ENCODE measurements at regions not wholly inside any gene's neighbourhood (a gene's known extent, or its start where the extent isn't known, plus 50 kb on each side); places are given as distances from the start of the nearest gene placed in this dataset.

- no peaks in the 10 kb centered on the region for H3K4me1 ChIP-seq (ENCODE audit: control insufficient read depth, extremely low read depth, insufficient read depth, low read length)
- no peak overlapping the region for H3K9ac ChIP-seq (replicated peaks; ENCODE audit: extremely low read depth, insufficient read depth, low read length)
- no peak overlapping the region for H3K4me2 ChIP-seq (ENCODE audit: insufficient read depth, low read length)
- dilution Hi-C loops (cut with MboI; ENCODE audit: extremely low pct_ligation_motif_present, low sequenced_read_pairs) (no loop called here), intact Hi-C loops (cut with micrococcal nuclease) (loop anchor here (1.0 kb wide), 1 partner anchor 49 kb away; no protein-coding TSS in a partner anchor)
- ChIA-PET POLR2A (no interaction called here), CTCF (interaction anchor here (1.5 kb wide), 1 partner anchor 328 kb away, joined by 4 read pairs; no protein-coding TSS in a partner anchor)
- H3K36me3 ChIP-seq (ENCODE audit: control insufficient read depth in 2 of 2, extremely low read depth in 1 of 2, insufficient read depth in 2 of 2, low read length in 2 of 2): no peaks in the 10 kb centered on the region
- no peak overlapping the region for H3K27ac ChIP-seq (ENCODE audit: insufficient read depth, low read depth, low read length)
- H4K20me1 ChIP-seq (replicated peaks; ENCODE audit: control insufficient read depth, extremely low read depth, insufficient read depth, low read length): no peaks in the 10 kb centered on the region
- H3K27me3 ChIP-seq (ENCODE audit: control insufficient read depth in 2 of 2, insufficient read depth in 2 of 2, low read length in 2 of 2): no peaks in the 10 kb centered on the region
- H3K9me3 ChIP-seq (replicated peaks; ENCODE audit: control insufficient read depth, insufficient read depth, low read length): no peaks in the 10 kb centered on the region
- no peak overlapping the region for H2AFZ ChIP-seq (ENCODE audit: low read depth, low read length)
- FAIRE-seq (no peak), DNase-seq (ENCODE audit: low read depth, low spot score) (no peak)
- no TSS peak for BruUV-seq (replicated peaks)
- H3K4me3 ChIP-seq (replicated peaks in 1 of 3; ENCODE audit: insufficient read depth in 1 of 3, low read depth in 1 of 3, low read length in 3 of 3): no peak overlapping the region
- no peaks in the 10 kb centered on the region for H3K79me2 ChIP-seq (ENCODE audit: control insufficient read depth, insufficient read depth, low read length)
- TF ChIP-seq MAX (IDR thresholded peaks at IDR 0.05; ENCODE audit: insufficient read depth, insufficient read length) (no peak), JUN (IDR thresholded peaks at IDR 0.05; ENCODE audit: borderline replicate concordance, insufficient read depth, insufficient read length, low read depth) (no peak), GATA2 (IDR thresholded peaks at IDR 0.05; ENCODE audit: insufficient read depth, insufficient read length, low read depth, low read length) (no peak), POLR2AphosphoS5 (IDR thresholded peaks at IDR 0.05; ENCODE audit: insufficient read depth, low read depth, low read length) (no peak)
- H3K9me1 ChIP-seq (replicated peaks; ENCODE audit: control insufficient read depth, extremely low read depth, insufficient read depth, low read length): no peaks in the 10 kb centered on the region
Observed at GRCh38 chr14:34168656-34169055, 217.8 kb upstream of the EGLN3 start.

DNA sequence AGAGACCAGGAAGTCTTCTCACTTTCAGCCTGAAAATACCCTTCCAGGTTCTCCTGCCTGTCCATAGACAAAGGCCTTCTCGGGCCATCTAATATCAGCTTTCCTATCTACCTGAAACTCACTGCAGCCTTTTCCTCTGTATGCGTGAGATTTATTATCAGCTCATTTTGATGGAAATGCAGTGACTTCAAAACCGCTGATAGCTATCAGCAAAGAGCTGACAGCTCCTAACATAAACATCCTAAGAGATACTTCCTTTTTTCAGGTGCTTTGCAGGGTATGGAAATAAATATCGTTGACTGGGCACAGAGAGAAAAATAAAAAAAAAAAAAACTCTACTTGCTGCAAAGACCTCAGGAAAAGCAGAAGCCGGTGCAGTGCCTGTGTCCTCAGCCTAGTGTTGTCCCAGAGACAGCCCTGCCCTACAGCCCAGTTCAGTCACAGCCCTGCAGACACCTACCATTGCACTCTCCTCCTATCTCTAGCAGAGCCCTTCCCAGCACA is 215.0 kb upstream of the EGLN3 start:
- no peaks in the 10 kb centered on the region for H3K79me2 ChIP-seq (ENCODE audit: control insufficient read depth, insufficient read depth, low read length)
- H2AFZ ChIP-seq (ENCODE audit: low read depth, low read length): no peak overlapping the region
- no peaks in the 10 kb centered on the region for H3K36me3 ChIP-seq (ENCODE audit: control insufficient read depth in 2 of 2, extremely low read depth in 1 of 2, insufficient read depth in 2 of 2, low read length in 2 of 2)
- H3K9ac ChIP-seq (replicated peaks; ENCODE audit: extremely low read depth, insufficient read depth, low read length): no peak overlapping the region
- no peak overlapping the region for H3K4me3 ChIP-seq (replicated peaks in 1 of 3; ENCODE audit: insufficient read depth in 1 of 3, low read depth in 1 of 3, low read length in 3 of 3)
- H3K4me2 ChIP-seq (ENCODE audit: insufficient read depth, low read length): no peak overlapping the region
- POLR2A ChIA-PET: no interaction called here
- H4K20me1 ChIP-seq (replicated peaks; ENCODE audit: control insufficient read depth, extremely low read depth, insufficient read depth, low read length): no peaks in the 10 kb centered on the region
- FAIRE-seq (no peak), DNase-seq (ENCODE audit: low read depth, low spot score) (no peak)
- H3K4me1 ChIP-seq (ENCODE audit: control insufficient read depth, extremely low read depth, insufficient read depth, low read length): no peaks in the 10 kb centered on the region
- CTCF ChIA-PET: interaction anchor here (1.3 kb wide), 1 partner anchor 17 kb away, joined by 3 read pairs; no protein-coding TSS in a partner anchor
- intact Hi-C loops (cut with micrococcal nuclease) (no loop called here), dilution Hi-C loops (cut with MboI; ENCODE audit: extremely low pct_ligation_motif_present, low sequenced_read_pairs) (no loop called here)
- no peak for TF ChIP-seq POLR2A (IDR thresholded peaks at IDR 0.05; ENCODE audit: low read depth, low read length)
- no peak for TF ChIP-seq CTCF (IDR thresholded peaks at IDR 0.05; ENCODE audit: extremely low read depth in 1 of 2, insufficient read depth in 1 of 2, low read depth in 1 of 2, low read length in 2 of 2)
- no peak for TF ChIP-seq POLR2AphosphoS5 (IDR thresholded peaks at IDR 0.05; ENCODE audit: insufficient read depth, low read depth, low read length)
- no peak for TF ChIP-seq MAX (IDR thresholded peaks at IDR 0.05; ENCODE audit: insufficient read depth, insufficient read length)
- TF ChIP-seq GATA2 (IDR thresholded peaks at IDR 0.05; ENCODE audit: insufficient read depth, insufficient read length, low read depth, low read length): no peak
- no peak for TF ChIP-seq FOS (IDR thresholded peaks at IDR 0.05; ENCODE audit: borderline replicate concordance, insufficient read depth, low read length)
- no peak for TF ChIP-seq EZH2 (IDR thresholded peaks at IDR 0.05; ENCODE audit: borderline replicate concordance, low read depth, low read length, severe bottlenecking)
- no peak for TF ChIP-seq JUN (IDR thresholded peaks at IDR 0.05; ENCODE audit: borderline replicate concordance, insufficient read depth, insufficient read length, low read depth)
- no peak for TF ChIP-seq MYC (IDR thresholded peaks at IDR 0.05; ENCODE audit: low read depth, low read length)
- H3K9me1 ChIP-seq (replicated peaks; ENCODE audit: control insufficient read depth, extremely low read depth, insufficient read depth, low read length): no peaks in the 10 kb centered on the region
- H3K27me3 ChIP-seq (ENCODE audit: control insufficient read depth in 2 of 2, insufficient read depth in 2 of 2, low read length in 2 of 2): no peaks in the 10 kb centered on the region
- BruUV-seq (replicated peaks): no TSS peak
- no peak overlapping the region for H3K27ac ChIP-seq (ENCODE audit: insufficient read depth, low read depth, low read length)
- no peaks in the 10 kb centered on the region for H3K9me3 ChIP-seq (replicated peaks; ENCODE audit: control insufficient read depth, insufficient read depth, low read length)

Measured in endothelial cell of umbilical vein (primary cell).